Erythroblast (primary cell): ENCODE measurements at regions not wholly inside any gene's neighbourhood (a gene's known extent, or its start where the extent isn't known, plus 50 kb on each side); places are given as distances from the start of the nearest gene placed in this dataset.
"Not testable (repeated sequence)": the region's sequence is repeated elsewhere in the genome, so short reads cannot be mapped to it uniquely, and the experiment has no call there.

Experiments
- GATA1 ChIP-seq: IDR thresholded peaks from 2 replicates; pipeline ENCODE4 v1.6.1; 2011; ENCODE audit warnings: low read depth, mild to moderate bottlenecking, control low read depth, low read length, moderate library complexity
- POLR2A ChIP-seq: IDR thresholded peaks from 2 replicates; pipeline ENCODE4 v1.6.1; 2011; ENCODE audit warnings: mild to moderate bottlenecking, low read length

- not testable (repeated sequence) for TF ChIP-seq POLR2A, GATA1
Measured at GRCh38 chr7:130860832-130861231, 126.8 kb upstream of the KLF14 start.
